Hematopoietic multipotent progenitor cell (in vitro differentiated cells): ENCODE measurements at regions not wholly inside any gene's neighbourhood (a gene's known extent, or its start where the extent isn't known, plus 50 kb on each side); places are given as distances from the start of the nearest gene placed in this dataset.

ENCODE experiments used
- DNase-seq, 3 donors: peaks; one replicate each; pipeline ENCODE4 v3.0.0-alpha.2; 2011 to 2015; ENCODE audit warnings: low read depth in 2 of 3, low spot score in 2 of 3

GRCh38 chr16:64544859-64545258 is 577.0 kb downstream of the CDH11 start:
- no peak for DNase-seq

- DNase-seq = no peak
Observed at GRCh38 chr16:64543441-64543840, 578.4 kb downstream of the CDH11 start.

- DNase-seq = no peak
Observed at GRCh38 chr16:64543031-64543430, 578.8 kb downstream of the CDH11 start.

- no peak for DNase-seq
Observed at GRCh38 chr16:64542152-64542551, 579.7 kb downstream of the CDH11 start.

- no peak for DNase-seq
Observed at GRCh38 chr16:64541621-64542020, 580.2 kb downstream of the CDH11 start.

- no peak for DNase-seq
Observed at GRCh38 chr16:64540434-64540833, 581.4 kb downstream of the CDH11 start.

GRCh38 chr16:64539811-64540371 is 582.0 kb downstream of the CDH11 start:
- DNase-seq = no peak

- DNase-seq = no peak
Observed at GRCh38 chr16:64534180-64534780, 587.6 kb downstream of the CDH11 start.

GRCh38 chr16:64532691-64533090 is 589.2 kb downstream of the CDH11 start:
- no peak for DNase-seq

GRCh38 chr16:64532117-64532516 is 589.7 kb downstream of the CDH11 start:
- DNase-seq = no peak

- DNase-seq = no peak
Observed at GRCh38 chr16:64531401-64531800, 590.5 kb downstream of the CDH11 start.

- DNase-seq = no peak
Observed at GRCh38 chr16:64522548-64522947, 599.3 kb downstream of the CDH11 start.

- DNase-seq = no peak
Observed at GRCh38 chr16:64513871-64514270, 608.0 kb downstream of the CDH11 start.

GRCh38 chr16:64507240-64508024 is 614.4 kb downstream of the CDH11 start:
- no peak for DNase-seq

- DNase-seq = no peak
Observed at GRCh38 chr16:64499211-64499610, 622.7 kb downstream of the CDH11 start.

GRCh38 chr16:64498363-64498762 is 623.5 kb downstream of the CDH11 start:
- DNase-seq = no peak

GRCh38 chr16:64493709-64494108 is 628.2 kb downstream of the CDH11 start:
- DNase-seq = no peak

GRCh38 chr16:64489449-64489848 is 632.4 kb downstream of the CDH11 start:
- no peak for DNase-seq

- DNase-seq = no peak
Observed at GRCh38 chr16:64486561-64486960, 635.3 kb downstream of the CDH11 start.

GRCh38 chr16:64481497-64481896 is 640.4 kb downstream of the CDH11 start:
- no peak for DNase-seq

GRCh38 chr16:64478252-64478906 is 643.5 kb downstream of the CDH11 start:
- no peak for DNase-seq
